ENCODE measurements at regions not wholly inside any gene's neighbourhood (a gene's known extent, or its start where the extent isn't known, plus 50 kb on each side); places are given as distances from the start of the nearest gene placed in this dataset.

DNA sequence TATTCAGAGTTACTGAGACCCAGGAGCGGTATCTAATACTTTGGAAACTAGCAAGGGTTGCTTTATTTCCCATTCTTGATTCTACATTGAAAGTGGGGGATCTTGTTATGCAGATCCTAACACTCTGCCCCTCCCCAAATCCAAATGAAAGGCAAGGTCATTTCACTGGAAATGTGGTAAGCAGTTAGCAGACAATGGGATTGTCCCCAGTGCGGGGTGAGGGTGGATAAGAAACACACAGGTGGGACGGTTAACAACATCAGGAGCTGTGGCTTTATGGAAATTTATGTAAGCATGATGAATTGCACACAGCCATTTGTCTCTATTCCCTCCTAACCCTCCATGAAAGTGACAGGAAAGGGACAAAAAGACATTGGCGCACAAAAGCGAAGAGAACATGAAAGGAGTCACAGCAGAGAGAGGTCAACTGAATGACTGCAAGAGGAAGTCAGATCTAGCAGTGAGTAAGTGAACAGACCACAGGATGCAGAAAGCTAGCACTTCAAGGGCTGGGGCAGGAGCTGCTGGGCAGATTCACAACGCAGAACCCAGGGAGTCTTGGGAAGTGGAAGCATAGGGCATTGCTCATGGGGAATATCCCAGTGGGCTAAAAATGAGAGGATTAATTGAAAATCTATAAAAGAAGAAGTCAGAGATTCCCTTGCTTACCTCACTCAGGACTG lies 184.4 kb downstream of the HSD17B3 start:
- Histone ChIP-seq H3K9me3 (no peaks in the 10 kb centered on the region), H3K4me3 (no peak overlapping the region), H3K27ac (no peak overlapping the region), H3K4me1 (peaks cover 0 to 20% (median 9%) of the 10 kb centered on the region in 3 donors), H3K27me3 (peaks cover 0 to 6% (median 0%) of the 10 kb centered on the region in 4 donors), H3K36me3 (no peaks in the 10 kb centered on the region)
- WGBS, 2 donors = 74 to 75% methylated on average over 6 of the region's 6 CpGs
- TF ChIP-seq, protein P1, sequence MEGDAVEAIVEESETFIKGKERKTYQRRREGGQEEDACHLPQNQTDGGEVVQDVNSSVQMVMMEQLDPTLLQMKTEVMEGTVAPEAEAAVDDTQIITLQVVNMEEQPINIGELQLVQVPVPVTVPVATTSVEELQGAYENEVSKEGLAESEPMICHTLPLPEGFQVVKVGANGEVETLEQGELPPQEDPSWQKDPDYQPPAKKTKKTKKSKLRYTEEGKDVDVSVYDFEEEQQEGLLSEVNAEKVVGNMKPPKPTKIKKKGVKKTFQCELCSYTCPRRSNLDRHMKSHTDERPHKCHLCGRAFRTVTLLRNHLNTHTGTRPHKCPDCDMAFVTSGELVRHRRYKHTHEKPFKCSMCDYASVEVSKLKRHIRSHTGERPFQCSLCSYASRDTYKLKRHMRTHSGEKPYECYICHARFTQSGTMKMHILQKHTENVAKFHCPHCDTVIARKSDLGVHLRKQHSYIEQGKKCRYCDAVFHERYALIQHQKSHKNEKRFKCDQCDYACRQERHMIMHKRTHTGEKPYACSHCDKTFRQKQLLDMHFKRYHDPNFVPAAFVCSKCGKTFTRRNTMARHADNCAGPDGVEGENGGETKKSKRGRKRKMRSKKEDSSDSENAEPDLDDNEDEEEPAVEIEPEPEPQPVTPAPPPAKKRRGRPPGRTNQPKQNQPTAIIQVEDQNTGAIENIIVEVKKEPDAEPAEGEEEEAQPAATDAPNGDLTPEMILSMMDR (IDR thresholded peaks at IDR 0.05) = no peak
- no peak for TF ChIP-seq POLR2A (IDR thresholded peaks at IDR 0.05)
- DNase-seq = no peak
- intact Hi-C loops (cut with DNase I) = no loop called here

DNA sequence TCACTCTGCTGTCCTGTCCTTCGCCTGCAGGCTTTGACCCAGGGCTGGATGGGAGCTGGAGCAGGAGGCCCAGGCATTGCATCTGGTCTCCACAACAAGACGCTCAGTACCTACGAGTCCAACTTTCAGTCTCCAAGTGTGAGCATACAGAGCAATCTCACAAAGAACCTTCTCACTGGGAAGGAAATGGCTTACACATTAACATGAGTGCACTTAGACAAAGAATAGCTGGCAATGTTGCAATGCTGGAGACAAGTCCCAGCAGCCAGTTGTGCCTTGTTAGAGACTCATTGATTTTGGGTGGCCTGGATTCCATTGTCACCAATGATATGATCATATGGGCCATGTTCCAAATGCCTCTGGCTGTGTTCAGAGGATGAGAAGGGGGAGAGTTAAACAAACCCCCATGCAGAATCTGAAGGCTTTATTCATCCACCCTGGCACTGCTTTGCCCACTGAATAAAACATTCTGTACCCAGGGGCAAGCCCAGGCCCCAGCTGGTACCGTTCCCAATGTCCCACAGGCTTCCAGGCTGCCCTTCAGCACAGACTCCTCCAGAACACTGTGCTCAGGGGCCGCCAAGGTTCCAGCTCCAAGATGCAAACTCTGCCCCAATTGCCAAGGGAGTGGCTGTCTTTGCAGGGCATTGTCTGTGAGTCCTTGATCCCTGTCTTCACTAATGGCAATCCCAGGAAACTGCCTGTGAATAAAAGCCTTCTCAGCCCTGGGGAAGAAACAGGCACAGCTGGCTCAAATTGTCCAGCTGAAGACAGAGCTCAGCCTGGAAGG lies 185.5 kb downstream of the HSD17B3 start:
- Histone ChIP-seq H3K27me3 (peaks cover 0 to 6% (median 0%) of the 10 kb centered on the region in 4 donors), H3K9me3 (no peaks in the 10 kb centered on the region), H3K27ac (peak overlapping the region in 2 of 4 donors; percentile 18 to 23), H3K36me3 (no peaks in the 10 kb centered on the region), H3K4me1 (peaks cover 0 to 17% (median 9%) of the 10 kb centered on the region in 3 donors), H3K4me3 (no peak overlapping the region)
- no peak for TF ChIP-seq POLR2A (IDR thresholded peaks at IDR 0.05)
- TF ChIP-seq, protein P1 (IDR thresholded peaks at IDR 0.05) = no peak
- no peak for DNase-seq
- intact Hi-C loops (cut with DNase I) = no loop called here
- WGBS, 2 donors = 37 to 71% methylated on average over 2 to 3 of the region's 5 CpGs

DNA sequence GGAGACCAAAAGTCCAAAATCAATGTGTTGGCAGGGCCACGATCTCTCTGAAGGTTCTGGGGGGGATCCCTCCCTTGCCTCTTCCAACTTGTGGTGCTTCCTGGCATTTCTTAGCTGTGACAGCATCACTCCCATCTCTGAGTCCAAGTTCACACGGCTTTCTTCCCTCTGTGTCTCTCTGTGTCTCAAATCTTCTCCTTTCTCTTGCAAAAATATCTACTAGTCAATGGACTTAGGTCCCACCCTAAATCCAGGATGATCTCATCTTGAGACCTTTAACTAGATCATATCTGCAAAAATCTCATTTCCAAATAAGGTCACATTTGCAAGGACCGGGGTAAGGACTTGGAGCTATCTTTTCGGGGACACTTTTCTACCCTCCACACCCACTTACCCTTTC lies 186.1 kb downstream of the HSD17B3 start:
- TF ChIP-seq, protein P1 (IDR thresholded peaks at IDR 0.05) = no peak
- TF ChIP-seq POLR2A (IDR thresholded peaks at IDR 0.05) = no peak
- intact Hi-C loops (cut with DNase I) = no loop called here
- DNase-seq = no peak
- no peaks in the 10 kb centered on the region for H3K9me3 ChIP-seq
- peaks cover 0 to 9% (median 0%) of the 10 kb centered on the region in 4 donors for H3K27me3 ChIP-seq
- WGBS, 2 donors = 60 to 80% methylated on average over 3 to 4 of the region's 4 CpGs
- H3K36me3 ChIP-seq = no peaks in the 10 kb centered on the region
- no peak overlapping the region for H3K4me3 ChIP-seq
- peak overlapping the region in 2 of 4 donors; percentile 18 to 23 for H3K27ac ChIP-seq
- H3K4me1 ChIP-seq = peaks cover 0 to 17% (median 9%) of the 10 kb centered on the region in 3 donors

DNA sequence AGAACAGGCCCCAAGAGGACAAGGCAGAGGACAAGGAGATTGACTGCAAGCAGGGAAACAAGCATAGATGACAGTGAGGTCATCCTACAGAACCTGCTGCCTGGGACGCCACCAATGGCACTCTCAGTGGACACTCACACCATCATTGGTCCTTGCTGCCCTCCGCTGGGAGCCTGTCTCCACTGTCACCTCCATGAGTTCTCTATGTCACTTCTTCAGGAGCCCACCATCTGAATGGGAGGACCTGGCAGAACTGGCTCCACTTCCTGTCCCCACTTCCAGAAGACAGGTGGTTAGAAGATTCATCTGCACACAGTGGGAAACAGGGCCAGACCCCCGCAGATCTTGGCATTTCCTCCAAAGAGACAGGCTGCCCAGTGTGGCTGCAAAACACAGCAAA lies 188.9 kb downstream of the HSD17B3 start:
- intact Hi-C loops (cut with DNase I) = no loop called here
- 89 to 95% methylated on average over 1 to 2 of the region's 3 CpGs for WGBS, 2 donors

More for the DNA sequence above, 188.9 kb downstream of the HSD17B3 start:
- H3K9me3 ChIP-seq = no peaks in the 10 kb centered on the region
- H3K27ac ChIP-seq = no peak overlapping the region
- peaks cover 4 to 17% (median 9%) of the 10 kb centered on the region in 3 donors for H3K4me1 ChIP-seq
- TF ChIP-seq, protein P1 (IDR thresholded peaks at IDR 0.05) = no peak
- TF ChIP-seq POLR2A (IDR thresholded peaks at IDR 0.05) = no peak
- H3K36me3 ChIP-seq = no peaks in the 10 kb centered on the region
- DNase-seq = no peak
- H3K4me3 ChIP-seq = no peak overlapping the region
- H3K27me3 ChIP-seq = peaks cover 0 to 17% (median 0%) of the 10 kb centered on the region in 4 donors

Data from esophagus squamous epithelium (tissue), 5 donors.